Mammary epithelial cell (primary cell): ENCODE measurements at regions not wholly inside any gene's neighbourhood (a gene's known extent, or its start where the extent isn't known, plus 50 kb on each side); places are given as distances from the start of the nearest gene placed in this dataset.

Experiments
- EZH2 ChIP-seq: IDR thresholded peaks from 2 replicates; pipeline ENCODE4 v1.6.1; 2012; ENCODE audit warnings: low read length, inconsistent platforms, borderline replicate concordance
- TF ChIP-seq, protein P1 (sequence below), 2 donors: IDR thresholded peaks in 1 of 2; conservative IDR thresholded peaks in 1 of 2; 2 replicates each; pipeline ENCODE4 v1.5.1; 2011 to 2012; ENCODE audit warnings: inconsistent platforms in 2 of 2, low read length in 2 of 2, mild to moderate bottlenecking in 2 of 2, control low read depth in 1 of 2, low read depth in 1 of 2; ENCODE audit not compliant: insufficient read depth in 1 of 2; ENCODE audit errors: extremely low read depth in 1 of 2

GRCh38 chr2:527581-527980, 149.6 kb downstream of the TMEM18 start:
- TF ChIP-seq, protein P1, sequence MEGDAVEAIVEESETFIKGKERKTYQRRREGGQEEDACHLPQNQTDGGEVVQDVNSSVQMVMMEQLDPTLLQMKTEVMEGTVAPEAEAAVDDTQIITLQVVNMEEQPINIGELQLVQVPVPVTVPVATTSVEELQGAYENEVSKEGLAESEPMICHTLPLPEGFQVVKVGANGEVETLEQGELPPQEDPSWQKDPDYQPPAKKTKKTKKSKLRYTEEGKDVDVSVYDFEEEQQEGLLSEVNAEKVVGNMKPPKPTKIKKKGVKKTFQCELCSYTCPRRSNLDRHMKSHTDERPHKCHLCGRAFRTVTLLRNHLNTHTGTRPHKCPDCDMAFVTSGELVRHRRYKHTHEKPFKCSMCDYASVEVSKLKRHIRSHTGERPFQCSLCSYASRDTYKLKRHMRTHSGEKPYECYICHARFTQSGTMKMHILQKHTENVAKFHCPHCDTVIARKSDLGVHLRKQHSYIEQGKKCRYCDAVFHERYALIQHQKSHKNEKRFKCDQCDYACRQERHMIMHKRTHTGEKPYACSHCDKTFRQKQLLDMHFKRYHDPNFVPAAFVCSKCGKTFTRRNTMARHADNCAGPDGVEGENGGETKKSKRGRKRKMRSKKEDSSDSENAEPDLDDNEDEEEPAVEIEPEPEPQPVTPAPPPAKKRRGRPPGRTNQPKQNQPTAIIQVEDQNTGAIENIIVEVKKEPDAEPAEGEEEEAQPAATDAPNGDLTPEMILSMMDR (conservative IDR thresholded peaks at IDR 0.05 in 1 of 2, IDR thresholded peaks at IDR 0.05 in 1 of 2; ENCODE audit: extremely low read depth in 1 of 2, insufficient read depth in 1 of 2, low read depth in 1 of 2, low read length in 2 of 2), result no peak
- TF ChIP-seq EZH2, result no peak
